Ovary (tissue), 7 donors: ENCODE measurements at regions not wholly inside any gene's neighbourhood (a gene's known extent, or its start where the extent isn't known, plus 50 kb on each side); places are given as distances from the start of the nearest gene placed in this dataset.

Source experiments
- DNase-seq, 5 donors: peaks; one replicate each; pipeline ENCODE4 v3.0.0-alpha.2; 2019 to 2020
- H3K27ac ChIP-seq, 2 donors: fragments of 200-600 bp; one replicate each; pipeline versions ENCODE4 v1.5.1 to v1.8.0; 2019 to 2022
- H3K27me3 ChIP-seq: fragments of 200-600 bp; one replicate; pipeline ENCODE4 v1.8.0; 2022
- H3K36me3 ChIP-seq: fragments of 200-600 bp; sonication (generic); one replicate; pipeline ENCODE4 v1.5.1; 2019
- H3K4me1 ChIP-seq: one replicate; pipeline ENCODE4 v1.8.1; 2013; ENCODE audit warnings: mild to moderate bottlenecking, moderate library complexity; ENCODE audit not compliant: insufficient read depth
- H3K4me3 ChIP-seq: fragments of 200-600 bp; sonication (generic); one replicate; pipeline ENCODE4 v1.5.1; 2017
- H3K9me3 ChIP-seq, 2 donors: fragments of 200-600 bp in 1 of 2; sonication (generic) in 1 of 2; one replicate each; pipeline versions ENCODE4 v1.5.1 to v1.8.1; 2013 to 2019; ENCODE audit warnings: mild to moderate bottlenecking in 1 of 2, moderate library complexity in 1 of 2
- CTCF ChIP-seq, 3 donors: fragments of 450-650 bp in 2 of 3; fragments of 200-600 bp in 1 of 3; IDR thresholded peaks; one replicate each; pipeline versions ENCODE4 v1.5.1 to v1.8.0; 2016 to 2022; ENCODE audit warnings: antibody characterized with exemption in 3 of 3, mild to moderate bottlenecking in 1 of 3
- EP300 ChIP-seq: sonication (generic); formaldehyde crosslinking; IDR thresholded peaks from one replicate; pipeline ENCODE4 v1.6.1; 2017; ENCODE audit warnings: antibody characterized with exemption
- POLR2A ChIP-seq: fragments of 450-650 bp; IDR thresholded peaks from one replicate; pipeline ENCODE4 v1.6.1; 2017; ENCODE audit warnings: antibody characterized with exemption, mild to moderate bottlenecking, moderate library complexity
- WGBS, 3 donors: extraction: QIAGEN DNeasy Blood & Tissue Kit in 1 of 3; methylation state at CpG; one replicate each; pipeline versions ENCODE4 v1.1.5 to v1.1.7; 2013 to 2017; 5-methylcytosine and 5-hydroxymethylcytosine counted together
- intact Hi-C, 4 donors: fragments of 100-400 bp; cut with DNase I; formaldehyde crosslinking; loops; one replicate each; pipeline versions ENCODE4 v1.11.0 to v1.15.1; 2022 to 2023
- donor health status: DM: no; HTN: no; CAD: no; lungs with moderate emphysema.
- donor health status: DM: no; HTN: no; CAD: no.
- donor health status: Bipolar disorder and iron deficiency.
- donor health status: DM: no; HTN: no; CAD: no.
- donor health status: DM: yes; HTN: yes; CAD: no.

GRCh38 chr2:217117523-217117922, 257.7 kb upstream of the TNP1 start:
- DNase-seq = no peak
- 93 to 97% (median 96%) methylated on average over 1 of the region's 1 CpG for WGBS, 3 donors
- Histone ChIP-seq H3K9me3 (no peaks in the 10 kb centered on the region), H3K27ac (no peak overlapping the region), H3K36me3 (no peaks in the 10 kb centered on the region), H3K27me3 (no peaks in the 10 kb centered on the region), H3K4me3 (no peak overlapping the region), H3K4me1 (no peaks in the 10 kb centered on the region)
- intact Hi-C loops = no loop called here
- TF ChIP-seq CTCF (IDR thresholded peaks at IDR 0.05) (no peak), EP300 (no peak), POLR2A (no peak)

GRCh38 chr2:217116610-217117009, 256.7 kb upstream of the TNP1 start:
- TF ChIP-seq EP300 (no peak), CTCF (IDR thresholded peaks at IDR 0.05) (no peak), POLR2A (no peak)
- 97 to 100% (median 97%) methylated on average over 1 of the region's 1 CpG for WGBS, 3 donors
- H3K27me3 ChIP-seq = no peaks in the 10 kb centered on the region
- no peak overlapping the region for H3K4me3 ChIP-seq
- H3K36me3 ChIP-seq = no peaks in the 10 kb centered on the region
- no peaks in the 10 kb centered on the region for H3K9me3 ChIP-seq
- intact Hi-C loops = no loop called here
- H3K27ac ChIP-seq = no peak overlapping the region
- no peaks in the 10 kb centered on the region for H3K4me1 ChIP-seq
- DNase-seq = no peak

- TF ChIP-seq POLR2A = no peak
- TF ChIP-seq CTCF (IDR thresholded peaks at IDR 0.05) = no peak
- no peak for TF ChIP-seq EP300
- no peaks in the 10 kb centered on the region for H3K27me3 ChIP-seq
- H3K4me1 ChIP-seq = no peaks in the 10 kb centered on the region
- no peak for DNase-seq
- H3K4me3 ChIP-seq = no peak overlapping the region
- 88 to 91% (median 90%) methylated on average over 6 of the region's 6 CpGs for WGBS, 3 donors
- no peaks in the 10 kb centered on the region for H3K9me3 ChIP-seq
- H3K36me3 ChIP-seq = no peaks in the 10 kb centered on the region
- intact Hi-C loops = no loop called here
- no peak overlapping the region for H3K27ac ChIP-seq
Measured at GRCh38 chr2:217114117-217114516, 254.3 kb upstream of the TNP1 start.

GRCh38 chr2:217113491-217113890, 253.6 kb upstream of the TNP1 start:
- DNase-seq = no peak
- intact Hi-C loops = no loop called here
- no peak overlapping the region for H3K27ac ChIP-seq

More at GRCh38 chr2:217113491-217113890, 253.6 kb upstream of the TNP1 start:
- no peaks in the 10 kb centered on the region for H3K9me3 ChIP-seq
- WGBS, 3 donors = 93 to 100% (median 96%) methylated on average over 4 of the region's 4 CpGs
- H3K27me3 ChIP-seq = no peaks in the 10 kb centered on the region
- no peaks in the 10 kb centered on the region for H3K36me3 ChIP-seq
- no peak overlapping the region for H3K4me3 ChIP-seq
- no peaks in the 10 kb centered on the region for H3K4me1 ChIP-seq
- TF ChIP-seq EP300 (no peak), POLR2A (no peak), CTCF (IDR thresholded peaks at IDR 0.05) (no peak)
